Stomach (tissue), 4 donors: ENCODE measurements at regions not wholly inside any gene's neighbourhood (a gene's known extent, or its start where the extent isn't known, plus 50 kb on each side); places are given as distances from the start of the nearest gene placed in this dataset.
"Not testable (repeated sequence)": the region's sequence is repeated elsewhere in the genome, so short reads cannot be mapped to it uniquely, and the experiment has no call there.

Source experiments
- POLR2A ChIP-seq, 4 donors: fragments of 450-650 bp; IDR thresholded peaks; one replicate each; pipeline ENCODE4 v1.6.1; 2016; ENCODE audit warnings: antibody characterized with exemption in 4 of 4, control low read depth in 2 of 4, mild to moderate bottlenecking in 1 of 4, moderate library complexity in 1 of 4
- POLR2AphosphoS5 ChIP-seq, 3 donors: sonication (generic); formaldehyde crosslinking; IDR thresholded peaks; one replicate each; pipeline ENCODE4 v1.6.1; 2016; ENCODE audit warnings: antibody characterized with exemption in 3 of 3
- TF ChIP-seq, protein P1 (sequence below), 7 experiments: fragments of 450-650 bp in 4 of 7; fragments of 200-600 bp in 3 of 7; sonication (generic) in 3 of 7; IDR thresholded peaks; one replicate each; pipeline ENCODE4 v1.5.1; 2016 to 2019; ENCODE audit warnings: antibody characterized with exemption in 7 of 7, control low read depth in 2 of 7, mild to moderate bottlenecking in 1 of 7

DNA sequence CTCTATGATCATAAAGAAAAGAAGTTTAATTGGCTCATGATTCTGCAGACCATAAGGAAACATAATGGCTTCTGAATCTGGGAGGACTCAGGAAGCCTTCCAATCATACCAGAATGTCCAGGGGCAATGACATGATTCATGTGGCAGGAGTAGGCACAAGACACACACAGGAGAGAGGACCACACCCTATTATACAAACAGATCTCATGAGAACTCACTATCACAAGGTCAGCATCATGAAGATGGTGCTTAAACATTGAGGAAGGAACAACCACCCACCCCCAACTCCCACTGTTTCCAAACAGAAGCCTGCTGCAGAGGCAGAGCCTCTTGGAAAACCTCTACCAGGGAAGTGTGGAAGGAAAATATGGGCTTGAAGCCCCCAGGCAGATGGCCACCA lies 267.4 kb downstream of the POTED start:
- TF ChIP-seq, protein P1, sequence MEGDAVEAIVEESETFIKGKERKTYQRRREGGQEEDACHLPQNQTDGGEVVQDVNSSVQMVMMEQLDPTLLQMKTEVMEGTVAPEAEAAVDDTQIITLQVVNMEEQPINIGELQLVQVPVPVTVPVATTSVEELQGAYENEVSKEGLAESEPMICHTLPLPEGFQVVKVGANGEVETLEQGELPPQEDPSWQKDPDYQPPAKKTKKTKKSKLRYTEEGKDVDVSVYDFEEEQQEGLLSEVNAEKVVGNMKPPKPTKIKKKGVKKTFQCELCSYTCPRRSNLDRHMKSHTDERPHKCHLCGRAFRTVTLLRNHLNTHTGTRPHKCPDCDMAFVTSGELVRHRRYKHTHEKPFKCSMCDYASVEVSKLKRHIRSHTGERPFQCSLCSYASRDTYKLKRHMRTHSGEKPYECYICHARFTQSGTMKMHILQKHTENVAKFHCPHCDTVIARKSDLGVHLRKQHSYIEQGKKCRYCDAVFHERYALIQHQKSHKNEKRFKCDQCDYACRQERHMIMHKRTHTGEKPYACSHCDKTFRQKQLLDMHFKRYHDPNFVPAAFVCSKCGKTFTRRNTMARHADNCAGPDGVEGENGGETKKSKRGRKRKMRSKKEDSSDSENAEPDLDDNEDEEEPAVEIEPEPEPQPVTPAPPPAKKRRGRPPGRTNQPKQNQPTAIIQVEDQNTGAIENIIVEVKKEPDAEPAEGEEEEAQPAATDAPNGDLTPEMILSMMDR (IDR thresholded peaks at IDR 0.05), result not testable (repeated sequence)
- TF ChIP-seq POLR2A, POLR2AphosphoS5 (IDR thresholded peaks at IDR 0.05): not testable (repeated sequence)
